ENCODE measurements at regions not wholly inside any gene's neighbourhood (a gene's known extent, or its start where the extent isn't known, plus 50 kb on each side); places are given as distances from the start of the nearest gene placed in this dataset.

GRCh38 chr16:54397190-54397835 is 110.7 kb upstream of the IRX3 start:
- TF ChIP-seq, protein P1, sequence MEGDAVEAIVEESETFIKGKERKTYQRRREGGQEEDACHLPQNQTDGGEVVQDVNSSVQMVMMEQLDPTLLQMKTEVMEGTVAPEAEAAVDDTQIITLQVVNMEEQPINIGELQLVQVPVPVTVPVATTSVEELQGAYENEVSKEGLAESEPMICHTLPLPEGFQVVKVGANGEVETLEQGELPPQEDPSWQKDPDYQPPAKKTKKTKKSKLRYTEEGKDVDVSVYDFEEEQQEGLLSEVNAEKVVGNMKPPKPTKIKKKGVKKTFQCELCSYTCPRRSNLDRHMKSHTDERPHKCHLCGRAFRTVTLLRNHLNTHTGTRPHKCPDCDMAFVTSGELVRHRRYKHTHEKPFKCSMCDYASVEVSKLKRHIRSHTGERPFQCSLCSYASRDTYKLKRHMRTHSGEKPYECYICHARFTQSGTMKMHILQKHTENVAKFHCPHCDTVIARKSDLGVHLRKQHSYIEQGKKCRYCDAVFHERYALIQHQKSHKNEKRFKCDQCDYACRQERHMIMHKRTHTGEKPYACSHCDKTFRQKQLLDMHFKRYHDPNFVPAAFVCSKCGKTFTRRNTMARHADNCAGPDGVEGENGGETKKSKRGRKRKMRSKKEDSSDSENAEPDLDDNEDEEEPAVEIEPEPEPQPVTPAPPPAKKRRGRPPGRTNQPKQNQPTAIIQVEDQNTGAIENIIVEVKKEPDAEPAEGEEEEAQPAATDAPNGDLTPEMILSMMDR (conservative IDR thresholded peaks at IDR 0.05): no peak
- no peak overlapping the region for H3K27ac ChIP-seq

DNA sequence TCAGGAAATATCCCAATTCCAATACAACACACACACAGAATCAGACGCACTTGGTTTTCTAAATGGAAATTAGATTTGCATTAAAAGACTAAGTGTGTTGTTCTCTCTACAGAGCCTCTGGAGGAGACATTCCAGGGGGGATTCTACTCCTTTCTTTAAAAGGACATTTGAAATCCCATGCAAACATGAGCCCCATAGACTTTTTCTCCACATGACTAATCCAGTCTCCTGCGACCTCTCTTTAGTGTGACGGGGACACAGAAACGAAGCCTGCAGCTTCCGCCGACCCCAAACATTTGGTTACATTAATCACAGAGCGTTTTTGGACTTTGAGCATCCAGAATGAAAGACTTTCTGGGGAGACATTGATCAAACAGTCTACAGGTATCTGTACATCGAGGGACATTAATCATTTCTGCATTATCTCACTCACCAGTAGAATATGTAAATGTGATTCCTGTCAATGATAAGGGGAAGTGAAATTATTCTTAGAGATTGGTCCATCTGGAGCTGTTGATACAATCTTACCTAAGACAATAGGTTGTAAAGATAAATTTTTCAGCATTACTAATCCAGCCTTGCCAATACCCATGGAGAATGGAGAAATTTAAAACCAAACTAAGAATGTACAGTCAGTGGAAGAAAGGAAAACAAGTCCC is 103.4 kb upstream of the IRX3 start:
- TF ChIP-seq, protein P1 (conservative IDR thresholded peaks at IDR 0.05): no peak
- H3K27ac ChIP-seq: no peak overlapping the region

GRCh38 chr16:54385141-54385540 is 98.6 kb upstream of the IRX3 start:
- TF ChIP-seq, protein P1 (conservative IDR thresholded peaks at IDR 0.05): no peak
- H3K27ac ChIP-seq: no peak overlapping the region

- no peak overlapping the region for H3K27ac ChIP-seq
- TF ChIP-seq, protein P1 (conservative IDR thresholded peaks at IDR 0.05): no peak
These were observed 95.2 kb upstream of the IRX3 start for GRCh38 chr16:54381601-54382313.

DNA sequence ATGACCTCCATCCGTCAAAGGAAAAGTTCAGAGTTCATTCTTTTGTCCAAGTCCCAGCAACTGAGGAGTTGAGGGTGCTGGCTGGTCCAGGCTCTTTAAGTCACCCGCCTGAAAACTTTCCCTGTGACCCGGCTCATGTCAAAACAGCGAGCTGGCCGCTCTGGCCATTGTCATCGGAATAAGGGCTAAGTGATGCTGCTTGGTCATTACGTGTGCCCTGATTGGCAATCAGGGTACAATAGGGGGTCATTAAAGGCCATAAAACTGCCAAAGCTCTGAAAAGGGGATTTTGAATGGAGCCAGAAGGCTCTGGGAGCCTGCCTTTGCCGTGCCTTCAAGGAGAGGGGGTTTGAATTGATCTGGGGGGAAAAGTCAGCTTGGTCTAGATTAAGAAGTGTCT is 88.5 kb upstream of the IRX3 start:
- TF ChIP-seq, protein P1 (conservative IDR thresholded peaks at IDR 0.05): no peak

GRCh38 chr16:54373534-54374520 is 87.2 kb upstream of the IRX3 start:
- TF ChIP-seq, protein P1 (conservative IDR thresholded peaks at IDR 0.05): no peak
- no peak overlapping the region for H3K27ac ChIP-seq

More for the DNA sequence above, 88.5 kb upstream of the IRX3 start:
- no peak overlapping the region for H3K27ac ChIP-seq

Data from VCaP (cell line).